ENCODE measurements at regions not wholly inside any gene's neighbourhood (a gene's known extent, or its start where the extent isn't known, plus 50 kb on each side); places are given as distances from the start of the nearest gene placed in this dataset.
"Not testable (repeated sequence)": the region's sequence is repeated elsewhere in the genome, so short reads cannot be mapped to it uniquely, and the experiment has no call there.

- H3K4me3 Mint-ChIP-seq: no peak overlapping the region
- DNase-seq: no peak
- peaks cover 5% of the 10 kb centered on the region for H3K4me1 Mint-ChIP-seq
- intact Hi-C loops (cut with micrococcal nuclease): no loop called here
- H3K9me3 Mint-ChIP-seq: no peaks in the 10 kb centered on the region
- no peaks in the 10 kb centered on the region for H3K27me3 Mint-ChIP-seq
- peak overlapping the region; percentile 46 for H3K27ac Mint-ChIP-seq
- no peaks in the 10 kb centered on the region for H3K36me3 Mint-ChIP-seq (ENCODE audit: low read depth)
These were observed 572.4 kb downstream of the UQCRFS1 start for GRCh38 chr19:28640506-28640905.

DNA sequence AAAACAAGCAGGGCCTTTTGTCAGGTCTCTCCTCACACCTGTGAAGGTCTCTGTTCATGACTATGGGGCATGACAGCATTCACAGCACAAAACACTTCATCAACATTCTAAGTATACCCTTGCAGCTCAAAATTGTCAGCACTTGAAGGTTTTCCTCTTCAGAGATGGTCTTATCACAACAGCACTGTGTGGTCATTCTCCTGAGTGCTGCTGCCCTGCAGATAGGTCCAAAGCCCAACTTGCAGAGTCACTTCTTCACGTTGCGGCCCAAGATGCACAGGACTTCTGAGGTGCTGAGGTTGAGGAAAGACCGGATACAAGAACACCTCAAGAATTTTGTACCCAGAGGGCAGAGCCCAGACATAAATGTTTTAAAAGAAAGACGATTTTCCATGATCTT, 574.5 kb downstream of the UQCRFS1 start:
- intact Hi-C loops (cut with micrococcal nuclease): no loop called here
- peaks cover 9% of the 10 kb centered on the region for H3K4me1 Mint-ChIP-seq
- H3K4me3 Mint-ChIP-seq: no peak overlapping the region
- no peaks in the 10 kb centered on the region for H3K27me3 Mint-ChIP-seq
- H3K36me3 Mint-ChIP-seq (ENCODE audit: low read depth): no peaks in the 10 kb centered on the region
- DNase-seq: no peak
- no peak overlapping the region for H3K27ac Mint-ChIP-seq
- H3K9me3 Mint-ChIP-seq: no peaks in the 10 kb centered on the region

DNA sequence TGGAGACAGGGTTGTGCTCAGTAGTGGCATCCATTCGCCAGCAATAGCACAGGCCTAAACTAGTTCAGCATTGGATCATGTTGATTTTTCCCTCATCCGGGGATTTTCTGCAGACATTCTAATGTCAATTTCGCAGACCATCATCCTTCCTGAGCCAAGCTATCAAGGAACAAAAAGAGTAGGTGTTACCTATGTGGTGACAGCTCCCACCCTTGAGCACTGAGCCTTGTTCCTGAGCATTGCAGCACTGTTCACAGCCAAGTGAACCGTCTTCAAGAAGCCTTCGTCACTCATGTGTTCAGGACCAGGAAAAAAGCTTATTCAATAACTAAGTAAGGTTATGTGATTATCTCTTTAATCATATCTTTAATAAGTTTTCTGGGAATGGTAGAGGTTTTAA, 576.2 kb downstream of the UQCRFS1 start:
- intact Hi-C loops (cut with micrococcal nuclease): no loop called here

GRCh38 chr19:28636016-28636629, 576.8 kb downstream of the UQCRFS1 start:
- no peaks in the 10 kb centered on the region for H3K27me3 Mint-ChIP-seq
- H3K4me1 Mint-ChIP-seq: peaks cover 15% of the 10 kb centered on the region
- DNase-seq: no peak
- intact Hi-C loops (cut with micrococcal nuclease): no loop called here
- no peaks in the 10 kb centered on the region for H3K9me3 Mint-ChIP-seq
- no peak overlapping the region for H3K4me3 Mint-ChIP-seq
- no peak overlapping the region for H3K27ac Mint-ChIP-seq
- no peaks in the 10 kb centered on the region for H3K36me3 Mint-ChIP-seq (ENCODE audit: low read depth)

More for the DNA sequence above, 576.2 kb downstream of the UQCRFS1 start:
- DNase-seq: no peak
- no peaks in the 10 kb centered on the region for H3K9me3 Mint-ChIP-seq
- no peak overlapping the region for H3K27ac Mint-ChIP-seq
- H3K36me3 Mint-ChIP-seq (ENCODE audit: low read depth): no peaks in the 10 kb centered on the region
- H3K27me3 Mint-ChIP-seq: no peaks in the 10 kb centered on the region
- no peak overlapping the region for H3K4me3 Mint-ChIP-seq
- peaks cover 15% of the 10 kb centered on the region for H3K4me1 Mint-ChIP-seq

GRCh38 chr19:28634837-28635236, 578.1 kb downstream of the UQCRFS1 start:
- Mint-ChIP-seq H3K27ac (no peak overlapping the region), H3K27me3 (no peaks in the 10 kb centered on the region), H3K4me3 (no peak overlapping the region), H3K4me1 (peaks cover 14% of the 10 kb centered on the region), H3K9me3 (no peaks in the 10 kb centered on the region), H3K36me3 (ENCODE audit: low read depth) (no peaks in the 10 kb centered on the region)
- intact Hi-C loops (cut with micrococcal nuclease): no loop called here
- no peak for DNase-seq

DNA sequence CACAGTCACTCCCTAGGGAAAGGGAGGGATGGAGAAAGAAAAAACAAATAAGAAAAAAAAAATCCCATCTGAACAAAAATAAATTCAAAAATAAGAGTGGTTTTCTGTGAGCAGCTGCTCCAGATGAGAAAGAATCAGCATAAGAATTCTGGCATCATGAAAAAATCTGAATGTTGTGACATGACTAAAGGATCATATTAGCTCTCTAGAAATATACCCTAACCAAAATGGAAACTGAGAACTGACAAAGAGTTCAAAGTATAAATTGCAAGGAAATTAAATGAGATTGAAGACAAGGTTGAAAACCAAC, 579.0 kb downstream of the UQCRFS1 start:
- Mint-ChIP-seq H3K27ac (no peak overlapping the region), H3K27me3 (no peaks in the 10 kb centered on the region), H3K4me1 (peaks cover 14% of the 10 kb centered on the region), H3K4me3 (no peak overlapping the region), H3K9me3 (no peaks in the 10 kb centered on the region), H3K36me3 (ENCODE audit: low read depth) (no peaks in the 10 kb centered on the region)
- intact Hi-C loops (cut with micrococcal nuclease): no loop called here
- DNase-seq: no peak

DNA sequence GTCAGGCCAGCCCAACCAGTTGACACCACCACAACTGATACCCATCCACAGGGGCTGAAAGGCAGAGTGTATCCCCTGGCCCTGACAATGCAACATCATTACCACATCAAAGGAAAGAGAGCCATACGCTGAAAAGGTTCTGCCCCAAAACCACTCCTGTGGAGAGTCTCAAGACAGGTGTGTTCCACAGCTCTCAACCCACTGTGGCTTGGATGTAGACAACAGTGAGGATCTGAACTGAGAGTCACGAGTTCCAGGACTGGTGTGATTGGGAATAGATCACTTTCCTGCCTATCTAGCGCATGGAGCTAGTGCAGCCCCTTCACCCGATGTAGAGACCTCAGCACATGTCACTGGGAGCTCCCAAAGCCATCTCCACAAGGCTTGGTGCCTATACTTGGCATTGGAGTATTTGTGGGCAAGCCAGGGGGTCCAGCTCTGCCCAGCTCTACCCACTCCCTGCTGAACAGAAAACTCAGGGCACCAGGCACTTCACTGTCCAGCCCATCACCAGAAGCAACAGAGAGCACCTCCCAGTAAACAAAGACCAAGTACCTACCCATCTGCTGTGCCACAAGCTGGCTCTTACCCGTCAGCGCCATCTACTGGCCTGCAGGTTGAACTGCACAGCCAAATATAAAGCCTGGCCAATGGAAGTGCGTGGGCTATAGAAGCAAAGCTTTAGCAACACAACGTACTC, 579.5 kb downstream of the UQCRFS1 start:
- DNase-seq: peak; percentile 89
- no peaks in the 10 kb centered on the region for H3K9me3 Mint-ChIP-seq
- H3K4me1 Mint-ChIP-seq: peaks cover 14% of the 10 kb centered on the region
- intact Hi-C loops (cut with micrococcal nuclease): loop anchor here (1.0 kb wide), 1 partner anchor 167 kb away; no protein-coding TSS in a partner anchor
- H3K4me3 Mint-ChIP-seq: no peak overlapping the region
- H3K36me3 Mint-ChIP-seq (ENCODE audit: low read depth): no peaks in the 10 kb centered on the region
- peak overlapping the region; percentile 38 for H3K27ac Mint-ChIP-seq
- H3K27me3 Mint-ChIP-seq: no peaks in the 10 kb centered on the region

- H3K27me3 Mint-ChIP-seq: no peaks in the 10 kb centered on the region
- H3K27ac Mint-ChIP-seq: no peak overlapping the region
- no peak for DNase-seq
- peaks cover 5% of the 10 kb centered on the region for H3K9me3 Mint-ChIP-seq
- peaks cover 1% of the 10 kb centered on the region for H3K36me3 Mint-ChIP-seq (ENCODE audit: low read depth)
- intact Hi-C loops (cut with micrococcal nuclease): loop anchor here (1.0 kb wide), 1 partner anchor 166 kb away; no protein-coding TSS in a partner anchor
- H3K4me1 Mint-ChIP-seq: peaks cover 12% of the 10 kb centered on the region
- no peak overlapping the region for H3K4me3 Mint-ChIP-seq
These were observed 580.4 kb downstream of the UQCRFS1 start for GRCh38 chr19:28632371-28633080.

DNA sequence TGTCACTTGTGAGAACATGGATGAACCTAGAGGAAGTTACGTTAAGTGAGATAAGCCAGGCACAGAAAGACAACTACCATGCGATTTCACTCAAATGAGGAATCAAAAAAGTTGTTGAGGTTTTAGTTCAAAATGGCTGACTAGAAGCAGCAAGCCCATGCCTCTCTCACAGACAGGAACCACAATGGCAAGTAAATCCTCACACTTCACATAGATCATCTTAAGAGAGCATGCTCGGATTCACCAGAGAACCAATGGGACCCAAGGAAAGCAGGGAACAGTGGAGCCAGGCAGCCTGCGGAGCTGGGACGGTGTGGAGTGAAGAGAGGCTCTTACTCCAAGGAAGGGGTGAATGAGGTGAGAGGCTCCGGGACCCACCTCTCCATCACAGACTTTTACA, 581.0 kb downstream of the UQCRFS1 start:
- no peak overlapping the region for H3K27ac Mint-ChIP-seq
- no peak for DNase-seq
- no peaks in the 10 kb centered on the region for H3K27me3 Mint-ChIP-seq
- H3K4me3 Mint-ChIP-seq: no peak overlapping the region
- H3K9me3 Mint-ChIP-seq: peaks cover 6% of the 10 kb centered on the region
- peaks cover 12% of the 10 kb centered on the region for H3K4me1 Mint-ChIP-seq
- H3K36me3 Mint-ChIP-seq (ENCODE audit: low read depth): peaks cover 2% of the 10 kb centered on the region
- intact Hi-C loops (cut with micrococcal nuclease): no loop called here

DNA sequence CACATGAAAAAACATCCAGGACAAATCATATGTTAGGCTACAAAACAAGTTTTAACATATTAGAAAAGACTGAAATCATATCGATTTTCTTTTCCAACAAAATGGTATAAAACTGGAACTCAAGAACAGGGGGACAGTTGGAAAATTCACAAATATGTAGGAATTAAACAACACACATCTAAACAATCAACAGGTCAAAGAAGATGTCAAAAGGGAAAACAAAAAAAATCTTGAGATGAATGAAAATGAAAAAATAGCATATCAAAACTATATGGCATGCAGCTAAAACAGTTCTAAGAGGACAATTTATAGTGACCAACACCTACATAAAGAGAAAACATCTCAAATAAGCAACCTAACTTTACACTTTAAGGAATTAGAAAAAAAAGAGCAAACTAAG, 585.3 kb downstream of the UQCRFS1 start:
- Mint-ChIP-seq H3K4me1 (peaks cover 2% of the 10 kb centered on the region), H3K9me3 (peaks cover 9% of the 10 kb centered on the region), H3K4me3 (no peak overlapping the region), H3K36me3 (ENCODE audit: low read depth) (peaks cover 2% of the 10 kb centered on the region), H3K27ac (no peak overlapping the region), H3K27me3 (no peaks in the 10 kb centered on the region)
- DNase-seq: no peak
- intact Hi-C loops (cut with micrococcal nuclease): no loop called here

DNA sequence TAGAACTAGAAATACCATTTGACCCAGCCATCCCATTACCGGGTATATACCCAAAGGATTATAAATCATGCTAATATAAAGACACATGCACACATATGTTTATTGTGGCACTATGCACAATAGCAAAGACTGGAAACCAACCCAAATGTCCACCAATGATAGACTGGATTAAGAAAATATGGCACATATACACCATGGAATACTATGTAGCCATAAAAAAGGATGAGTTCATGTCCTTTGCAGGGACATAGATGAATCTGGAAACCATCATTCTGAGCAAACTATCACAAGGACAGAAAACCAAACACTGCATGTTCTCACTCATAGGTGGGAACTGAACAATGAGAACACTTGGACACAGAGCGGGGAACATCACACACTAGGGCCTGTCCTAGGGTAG, 586.5 kb downstream of the UQCRFS1 start:
- H3K4me1 Mint-ChIP-seq; H3K36me3 Mint-ChIP-seq (ENCODE audit: low read depth); intact Hi-C loops (cut with micrococcal nuclease); H3K4me3 Mint-ChIP-seq; H3K9me3 Mint-ChIP-seq; H3K27ac Mint-ChIP-seq; H3K27me3 Mint-ChIP-seq; DNase-seq: not testable (repeated sequence)

DNA sequence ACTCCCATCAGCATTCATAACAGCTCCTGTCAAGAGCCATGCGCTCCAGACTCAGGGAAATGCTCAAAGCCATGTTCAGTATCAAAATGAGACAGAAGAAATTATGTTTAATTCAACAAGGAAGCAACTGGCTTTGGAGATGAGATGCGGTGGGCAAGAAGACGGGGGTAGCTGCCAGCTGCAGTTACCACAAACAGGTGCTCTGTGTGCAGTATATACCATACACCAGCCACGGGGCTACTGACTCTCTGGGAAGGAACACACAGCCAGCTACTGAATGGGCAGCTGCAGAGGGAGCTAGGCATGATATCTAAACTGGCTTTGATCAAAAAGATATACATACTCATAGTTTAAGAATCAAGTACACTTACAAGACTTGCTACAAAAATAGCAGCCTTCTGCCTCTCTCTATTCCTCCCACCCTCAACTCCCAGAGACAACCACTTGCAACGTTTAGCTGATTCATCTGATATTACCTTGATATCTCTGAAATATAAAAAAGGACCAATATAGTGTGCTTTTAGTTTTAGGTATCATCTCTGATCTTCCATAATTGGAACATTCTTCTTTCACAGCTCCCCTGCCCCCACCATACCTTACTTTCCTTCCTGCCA, 593.0 kb downstream of the UQCRFS1 start:
- H3K36me3 Mint-ChIP-seq (ENCODE audit: low read depth): no peaks in the 10 kb centered on the region
- no peak overlapping the region for H3K4me3 Mint-ChIP-seq
- peaks cover 4% of the 10 kb centered on the region for H3K9me3 Mint-ChIP-seq
- intact Hi-C loops (cut with micrococcal nuclease): no loop called here
- H3K4me1 Mint-ChIP-seq: no peaks in the 10 kb centered on the region
- DNase-seq: no peak
- no peak overlapping the region for H3K27ac Mint-ChIP-seq
- no peaks in the 10 kb centered on the region for H3K27me3 Mint-ChIP-seq

GRCh38 chr19:28618504-28618903, 594.4 kb downstream of the UQCRFS1 start:
- Mint-ChIP-seq H3K27me3 (no peaks in the 10 kb centered on the region), H3K4me3 (no peak overlapping the region), H3K36me3 (ENCODE audit: low read depth) (no peaks in the 10 kb centered on the region), H3K4me1 (no peaks in the 10 kb centered on the region), H3K9me3 (peaks cover 14% of the 10 kb centered on the region), H3K27ac (no peak overlapping the region)
- intact Hi-C loops (cut with micrococcal nuclease): no loop called here
- DNase-seq: no peak

DNA sequence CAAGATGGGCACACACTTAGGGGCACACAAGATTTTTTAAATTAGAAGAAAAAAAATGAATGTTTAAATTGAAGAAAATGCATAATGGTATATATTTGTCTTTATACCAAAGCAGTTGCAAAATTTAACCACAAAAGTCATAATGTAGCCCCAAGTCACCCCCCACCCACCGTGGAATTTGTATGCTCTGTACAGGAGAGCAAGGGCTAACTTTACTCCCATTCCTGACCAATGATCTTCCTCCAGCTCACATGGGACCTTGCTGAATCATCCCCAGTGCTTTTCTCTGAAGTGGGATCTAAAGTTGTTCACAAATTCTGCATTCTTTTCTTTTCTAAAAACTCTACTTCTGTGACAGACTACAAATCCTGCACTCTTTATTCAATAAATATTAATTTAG, 597.0 kb downstream of the UQCRFS1 start:
- Mint-ChIP-seq H3K9me3 (peaks cover 18% of the 10 kb centered on the region), H3K4me1 (no peaks in the 10 kb centered on the region), H3K36me3 (ENCODE audit: low read depth) (no peaks in the 10 kb centered on the region), H3K27ac (no peak overlapping the region), H3K4me3 (no peak overlapping the region), H3K27me3 (no peaks in the 10 kb centered on the region)
- intact Hi-C loops (cut with micrococcal nuclease): no loop called here
- DNase-seq: no peak

Measured in activated CD4-positive, alpha-beta T cell treated with anti-CD3 and anti-CD28 coated beads, Interleukin-2, amount 10 ng/mL, durations not matched to agents 24 days and 14 days (primary cell).